IMR-90 (cell line): ENCODE measurements at regions not wholly inside any gene's neighbourhood (a gene's known extent, or its start where the extent isn't known, plus 50 kb on each side); places are given as distances from the start of the nearest gene placed in this dataset.

Source experiments
- ATAC-seq: fragments of 200-7000 bp; cut with Tn5 transposase; 2 replicates; pipeline ENCODE4 v1.9.1; 2020; ENCODE audit warnings: low read depth, mild to moderate bottlenecking, moderate library complexity
- BruUV-seq: library from RNA; stranded (reverse); fragments of 400-500 nt; replicated peaks from 2 replicates; lab custom pipeline; 2021; lab: Mats Ljungman, UMichigan
- CTCF ChIA-PET: fragments of 300-600 bp; formaldehyde crosslinking; extraction: SDS; loops from one replicate; lab custom pipeline; 2021; ENCODE audit warnings: antibody characterized with exemption; lab: Yijun Ruan, JAX
- POLR2A ChIA-PET: fragments of 300-600 bp; sonication (Branson Sonifier 250); formaldehyde crosslinking; loops from one replicate; lab custom pipeline; 2022; ENCODE audit warnings: antibody characterized with exemption; ENCODE audit not compliant: unreplicated experiment; lab: Charles Lee
- DNase-seq: peaks from one replicate; pipeline ENCODE4 v3.0.0; 2013
- H2AFZ ChIP-seq: replicated peaks from 2 replicates; pipeline ENCODE3; 2013; ENCODE audit warnings: low read length, mild to moderate bottlenecking; ENCODE audit not compliant: poor library complexity
- H2AK5ac ChIP-seq: 2 replicates; pipeline ENCODE4 v1.6.1; 2013; ENCODE audit warnings: low read depth, low read length, inconsistent platforms
- H2AK9ac ChIP-seq: replicated peaks from 2 replicates; pipeline ENCODE3; 2013; ENCODE audit warnings: mild to moderate bottlenecking, low read depth, low read length, moderate library complexity; ENCODE audit not compliant: poor library complexity
- H2BK120ac ChIP-seq: 2 replicates; pipeline ENCODE4 v1.6.1; 2013; ENCODE audit warnings: low read depth, low read length, inconsistent platforms
- H2BK15ac ChIP-seq: 3 replicates; pipeline ENCODE4 v1.6.1; 2013; ENCODE audit warnings: low read depth, low read length, inconsistent platforms
- H2BK20ac ChIP-seq: 2 replicates; pipeline ENCODE4 v1.6.1; 2013; ENCODE audit warnings: low read depth, mild to moderate bottlenecking, inconsistent platforms, low read length, moderate library complexity
- H2BK5ac ChIP-seq: 2 replicates; pipeline ENCODE4 v1.6.1; 2013; ENCODE audit warnings: mild to moderate bottlenecking, low read depth, low read length, inconsistent platforms; ENCODE audit not compliant: poor library complexity, severe bottlenecking
- H3K14ac ChIP-seq: replicated peaks from 2 replicates; pipeline ENCODE4 v1.6.1; 2013; ENCODE audit warnings: low read depth, low read length, inconsistent platforms
- H3K18ac ChIP-seq: 2 replicates; pipeline ENCODE4 v1.6.1; 2013; ENCODE audit warnings: low read depth, low read length, control low read depth
- H3K23ac ChIP-seq: 2 replicates; pipeline ENCODE4 v1.6.1; 2013; ENCODE audit warnings: low read depth, low read length, inconsistent platforms
- H3K27ac ChIP-seq: 2 replicates; pipeline ENCODE4 v1.5.1; 2013; ENCODE audit warnings: mild to moderate bottlenecking, control low read depth, low read length; ENCODE audit not compliant: insufficient read depth
- H3K27me3 ChIP-seq: 2 replicates; pipeline ENCODE4 v1.6.1; 2013; ENCODE audit warnings: low read length; ENCODE audit not compliant: control insufficient read depth, insufficient read depth
- H3K36me3 ChIP-seq: 2 replicates; pipeline ENCODE4 v1.6.1; 2013; ENCODE audit warnings: low read length, mixed read lengths; ENCODE audit not compliant: control insufficient read depth, insufficient read depth
- H3K4ac ChIP-seq: 2 replicates; pipeline ENCODE4 v1.6.1; 2013; ENCODE audit warnings: low read depth, low read length, inconsistent platforms
- H3K4me1 ChIP-seq: 2 replicates; pipeline ENCODE4 v1.6.1; 2013; ENCODE audit warnings: low read length, mixed read lengths; ENCODE audit not compliant: control insufficient read depth, insufficient read depth
- H3K4me2 ChIP-seq: 2 replicates; pipeline ENCODE4 v1.6.1; 2013; ENCODE audit warnings: low read depth, mild to moderate bottlenecking, control low read depth, low read length, moderate library complexity
- H3K4me3 ChIP-seq: 2 replicates; pipeline ENCODE4 v1.5.1; 2013; ENCODE audit warnings: low read depth, mild to moderate bottlenecking, control low read depth, low read length, moderate library complexity; ENCODE audit not compliant: insufficient read depth
- H3K56ac ChIP-seq: 2 replicates; pipeline ENCODE4 v1.6.1; 2013; ENCODE audit warnings: low read length, inconsistent platforms; ENCODE audit not compliant: insufficient read depth; ENCODE audit errors: extremely low read depth
- H3K79me1 ChIP-seq, 2 experiments: 2 replicates each; pipeline ENCODE4 v1.6.1; 2013; ENCODE audit warnings: low read length in 2 of 2, inconsistent platforms in 1 of 2, low read depth in 1 of 2
- H3K9ac ChIP-seq: 2 replicates; pipeline ENCODE4 v1.6.1; 2013; ENCODE audit warnings: low read depth, low read length, control low read depth
- H3K9me1 ChIP-seq: 2 replicates; pipeline ENCODE4 v1.6.1; 2013; ENCODE audit warnings: low read length, inconsistent platforms; ENCODE audit not compliant: insufficient read depth
- H3K9me3 ChIP-seq: 2 replicates; pipeline ENCODE4 v1.6.1; 2013; ENCODE audit warnings: low read length; ENCODE audit not compliant: control insufficient read depth, insufficient read depth
- H4K20me1 ChIP-seq: 2 replicates; pipeline ENCODE4 v1.6.1; 2013; ENCODE audit warnings: low read length, inconsistent platforms; ENCODE audit not compliant: insufficient read depth
- H4K5ac ChIP-seq: 2 replicates; pipeline ENCODE4 v1.6.1; 2013; ENCODE audit warnings: mild to moderate bottlenecking, low read depth, low read length, control low read depth
- H4K8ac ChIP-seq, 2 experiments: 2 replicates each; pipeline ENCODE4 v1.6.1; 2013; ENCODE audit warnings: low read depth in 2 of 2, low read length in 2 of 2, control low read depth in 1 of 2, inconsistent platforms in 1 of 2
- H4K91ac ChIP-seq: 2 replicates; pipeline ENCODE4 v1.6.1; 2013; ENCODE audit warnings: low read depth, low read length, inconsistent platforms; ENCODE audit not compliant: insufficient read depth
- BHLHE40 ChIP-seq: fragments of 150-350 bp; IDR thresholded peaks from 2 replicates; pipeline ENCODE4 v1.6.1; 2016; ENCODE audit warnings: mild to moderate bottlenecking, low read depth, low read length
- CEBPB ChIP-seq: IDR thresholded peaks from 2 replicates; pipeline ENCODE4 v1.6.1; 2012; ENCODE audit warnings: low read depth, low read length, improper control_type of control experiment
- CHD1 ChIP-seq: IDR thresholded peaks from 2 replicates; pipeline ENCODE4 v1.6.1; 2012; ENCODE audit warnings: low read depth, low read length, improper control_type of control experiment
- FOS ChIP-seq: fragments of 150-350 bp; IDR thresholded peaks from 2 replicates; pipeline ENCODE4 v1.6.1; 2016; ENCODE audit warnings: low read depth, low read length
- MAFK ChIP-seq: IDR thresholded peaks from 2 replicates; pipeline ENCODE4 v1.6.1; 2012; ENCODE audit warnings: low read depth, low read length, improper control_type of control experiment
- MAZ ChIP-seq: IDR thresholded peaks from 2 replicates; pipeline ENCODE4 v1.6.1; 2012; ENCODE audit warnings: low read depth, mild to moderate bottlenecking, low read length, improper control_type of control experiment, moderate library complexity, borderline replicate concordance
- MXI1 ChIP-seq: IDR thresholded peaks from 2 replicates; pipeline ENCODE4 v1.6.1; 2012; ENCODE audit warnings: low read depth, mild to moderate bottlenecking, low read length, moderate library complexity, borderline replicate concordance
- NFE2L2 ChIP-seq: fragments of 150-350 bp; IDR thresholded peaks from 2 replicates; pipeline ENCODE4 v1.6.1; 2016; ENCODE audit warnings: low read depth, mild to moderate bottlenecking, low read length
- POLR2A ChIP-seq: IDR thresholded peaks from 2 replicates; pipeline ENCODE4 v1.6.1; 2012; ENCODE audit warnings: mild to moderate bottlenecking, low read depth, low read length
- RAD21 ChIP-seq: IDR thresholded peaks from 2 replicates; pipeline ENCODE4 v1.6.1; 2012; ENCODE audit warnings: low read length, improper control_type of control experiment
- RCOR1 ChIP-seq: IDR thresholded peaks from 2 replicates; pipeline ENCODE4 v1.6.1; 2012; ENCODE audit warnings: mild to moderate bottlenecking, low read length, improper control_type of control experiment; ENCODE audit not compliant: insufficient replicate concordance
- RFX5 ChIP-seq: IDR thresholded peaks from 2 replicates; pipeline ENCODE4 v1.8.0; 2012; ENCODE audit warnings: low read depth, mild to moderate bottlenecking, low read length, moderate library complexity
- SMC3 ChIP-seq: fragments of 150-350 bp; IDR thresholded peaks from 2 replicates; pipeline ENCODE4 v1.6.1; 2016; ENCODE audit warnings: low read depth, mild to moderate bottlenecking, antibody characterized with exemption, low read length, moderate library complexity
- WGBS, 2 experiments: methylation state at CpG; one replicate each; pipeline versions ENCODE4 v1.1.5 to v1.1.7; 2013; ENCODE audit warnings: missing lambda C conversion rate in 2 of 2; ENCODE audit not compliant: insufficient read length in 1 of 2; ENCODE audit errors: extremely low coverage in 2 of 2; 5-methylcytosine and 5-hydroxymethylcytosine counted together
- dilution Hi-C: fragments of 300-500 bp; cut with HindIII; formaldehyde crosslinking; loops from one replicate; pipeline ENCODE4 v1.14.3; 2018; ENCODE audit warnings: low sequenced_read_pairs; ENCODE audit not compliant: unreplicated experiment
- in situ Hi-C: fragments of 300-500 bp; cut with MboI; formaldehyde crosslinking; loops from 3 replicates; pipeline ENCODE4 v1.14.3; 2019; ENCODE audit warnings: low sequenced_read_pairs, inconsistent platforms, mixed read lengths
- intact Hi-C: fragments of 100-400 bp; cut with micrococcal nuclease; formaldehyde crosslinking; loops from 2 replicates; pipeline ENCODE4 v1.10.0; 2022
- TF ChIP-seq, protein P1 (sequence below): fragments of 150-350 bp; IDR thresholded peaks from 2 replicates; pipeline ENCODE4 v1.6.1; 2017; ENCODE audit warnings: mild to moderate bottlenecking, antibody characterized with exemption, low read length, low read depth
- TF ChIP-seq, protein P2 (sequence below): conservative IDR thresholded peaks from 2 replicates; pipeline ENCODE4 v1.5.1; 2012; ENCODE audit warnings: mild to moderate bottlenecking, low read depth, low read length, improper control_type of control experiment
- TF ChIP-seq, protein P3 (sequence below): fragments of 150-350 bp; IDR thresholded peaks from 2 replicates; pipeline ENCODE4 v1.6.1; 2016; ENCODE audit warnings: low read depth, mild to moderate bottlenecking, low read length, moderate library complexity, borderline replicate concordance

DNA sequence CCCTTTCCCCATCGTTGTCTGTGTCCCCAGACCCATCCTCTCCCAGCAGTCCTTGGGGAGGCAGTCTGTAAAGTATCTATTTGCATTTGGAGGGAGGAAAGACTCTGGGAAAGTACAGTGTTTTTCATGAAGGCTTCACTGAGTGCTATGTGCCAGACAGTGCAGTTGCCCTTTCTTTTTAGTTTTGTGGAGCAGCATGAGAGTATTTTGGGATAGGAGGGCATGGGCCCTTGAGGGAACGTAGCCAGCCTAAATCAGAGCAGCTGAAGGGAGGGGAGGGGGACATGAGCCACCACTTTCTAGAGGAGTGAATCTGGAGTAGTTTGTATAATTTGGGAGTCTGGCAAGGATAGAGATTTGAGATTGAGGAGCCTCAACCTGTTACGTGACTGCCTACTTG is 404.0 kb upstream of the KAZN start:
- H3K23ac ChIP-seq: no peak overlapping the region
- in situ Hi-C loops (no loop called here), intact Hi-C loops (no loop called here), dilution Hi-C loops (no loop called here)
- no peak overlapping the region for H2AK9ac ChIP-seq
- no peak overlapping the region for H3K4me2 ChIP-seq
- H3K4me3 ChIP-seq: no peak overlapping the region
- no peak overlapping the region for H4K8ac ChIP-seq
- H3K27me3 ChIP-seq: no peaks in the 10 kb centered on the region
- H3K9me1 ChIP-seq: no peaks in the 10 kb centered on the region
- no peak overlapping the region for H4K5ac ChIP-seq
- DNase-seq (no peak), ATAC-seq (no peak)
- no peaks in the 10 kb centered on the region for H3K4me1 ChIP-seq
- ChIA-PET CTCF (no interaction called here), POLR2A (no interaction called here)
- H3K36me3 ChIP-seq: no peaks in the 10 kb centered on the region
- H2BK120ac ChIP-seq: no peak overlapping the region
- H2AK5ac ChIP-seq: no peak overlapping the region
- no peak overlapping the region for H2BK20ac ChIP-seq
- no peak overlapping the region for H2BK15ac ChIP-seq
- no peak overlapping the region for H3K9ac ChIP-seq
- TF ChIP-seq MAFK (no peak), RCOR1 (no peak), POLR2A (no peak), CEBPB (no peak), BHLHE40 (no peak), FOS (no peak), MAZ (no peak), RAD21 (no peak), MXI1 (no peak), SMC3 (no peak), NFE2L2 (no peak), RFX5 (no peak), CHD1 (no peak)
- TF ChIP-seq, protein P1, sequence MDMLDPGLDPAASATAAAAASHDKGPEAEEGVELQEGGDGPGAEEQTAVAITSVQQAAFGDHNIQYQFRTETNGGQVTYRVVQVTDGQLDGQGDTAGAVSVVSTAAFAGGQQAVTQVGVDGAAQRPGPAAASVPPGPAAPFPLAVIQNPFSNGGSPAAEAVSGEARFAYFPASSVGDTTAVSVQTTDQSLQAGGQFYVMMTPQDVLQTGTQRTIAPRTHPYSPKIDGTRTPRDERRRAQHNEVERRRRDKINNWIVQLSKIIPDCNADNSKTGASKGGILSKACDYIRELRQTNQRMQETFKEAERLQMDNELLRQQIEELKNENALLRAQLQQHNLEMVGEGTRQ: no peak
- TF ChIP-seq, protein P2, sequence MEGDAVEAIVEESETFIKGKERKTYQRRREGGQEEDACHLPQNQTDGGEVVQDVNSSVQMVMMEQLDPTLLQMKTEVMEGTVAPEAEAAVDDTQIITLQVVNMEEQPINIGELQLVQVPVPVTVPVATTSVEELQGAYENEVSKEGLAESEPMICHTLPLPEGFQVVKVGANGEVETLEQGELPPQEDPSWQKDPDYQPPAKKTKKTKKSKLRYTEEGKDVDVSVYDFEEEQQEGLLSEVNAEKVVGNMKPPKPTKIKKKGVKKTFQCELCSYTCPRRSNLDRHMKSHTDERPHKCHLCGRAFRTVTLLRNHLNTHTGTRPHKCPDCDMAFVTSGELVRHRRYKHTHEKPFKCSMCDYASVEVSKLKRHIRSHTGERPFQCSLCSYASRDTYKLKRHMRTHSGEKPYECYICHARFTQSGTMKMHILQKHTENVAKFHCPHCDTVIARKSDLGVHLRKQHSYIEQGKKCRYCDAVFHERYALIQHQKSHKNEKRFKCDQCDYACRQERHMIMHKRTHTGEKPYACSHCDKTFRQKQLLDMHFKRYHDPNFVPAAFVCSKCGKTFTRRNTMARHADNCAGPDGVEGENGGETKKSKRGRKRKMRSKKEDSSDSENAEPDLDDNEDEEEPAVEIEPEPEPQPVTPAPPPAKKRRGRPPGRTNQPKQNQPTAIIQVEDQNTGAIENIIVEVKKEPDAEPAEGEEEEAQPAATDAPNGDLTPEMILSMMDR: no peak
- TF ChIP-seq, protein P3, sequence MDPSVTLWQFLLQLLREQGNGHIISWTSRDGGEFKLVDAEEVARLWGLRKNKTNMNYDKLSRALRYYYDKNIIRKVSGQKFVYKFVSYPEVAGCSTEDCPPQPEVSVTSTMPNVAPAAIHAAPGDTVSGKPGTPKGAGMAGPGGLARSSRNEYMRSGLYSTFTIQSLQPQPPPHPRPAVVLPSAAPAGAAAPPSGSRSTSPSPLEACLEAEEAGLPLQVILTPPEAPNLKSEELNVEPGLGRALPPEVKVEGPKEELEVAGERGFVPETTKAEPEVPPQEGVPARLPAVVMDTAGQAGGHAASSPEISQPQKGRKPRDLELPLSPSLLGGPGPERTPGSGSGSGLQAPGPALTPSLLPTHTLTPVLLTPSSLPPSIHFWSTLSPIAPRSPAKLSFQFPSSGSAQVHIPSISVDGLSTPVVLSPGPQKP: no peak
- H2BK5ac ChIP-seq: no peak overlapping the region
- H3K18ac ChIP-seq: no peak overlapping the region
- BruUV-seq: no TSS peak
- H3K56ac ChIP-seq: no peak overlapping the region
- no peak overlapping the region for H2AFZ ChIP-seq
- H3K14ac ChIP-seq: no peak overlapping the region
- WGBS, 2 experiments: no CpG with 5 or more reads among the region's 3 CpGs
- no peak overlapping the region for H3K4ac ChIP-seq
- no peak overlapping the region for H3K27ac ChIP-seq
- no peaks in the 10 kb centered on the region for H3K79me1 ChIP-seq
- H3K9me3 ChIP-seq: peaks cover 15% of the 10 kb centered on the region
- H4K20me1 ChIP-seq: no peaks in the 10 kb centered on the region
- H4K91ac ChIP-seq: no peak overlapping the region
